HEK293 (cell line): ENCODE measurements at regions not wholly inside any gene's neighbourhood (a gene's known extent, or its start where the extent isn't known, plus 50 kb on each side); places are given as distances from the start of the nearest gene placed in this dataset.

ENCODE experiments used
- CTCF ChIA-PET: fragments of 350-600 bp; formaldehyde crosslinking; extraction: SDS; loops from one replicate; lab custom pipeline; 2021; ENCODE audit warnings: antibody characterized with exemption; lab: Yijun Ruan, JAX
- POLR2A ChIA-PET: fragments of 300-600 bp; formaldehyde crosslinking; extraction: SDS; loops from one replicate; lab custom pipeline; 2020; ENCODE audit warnings: antibody characterized with exemption, inconsistent platforms; lab: Yijun Ruan, JAX
- H3K27ac ChIP-seq: fragments of 200-500 bp; sonication (Bioruptor generic); 2 replicates; pipeline ENCODE4 v1.5.1; 2014; ENCODE audit warnings: low read depth, low read length, control low read depth, inconsistent platforms; ENCODE audit errors: extremely low read depth
- H3K36me3 ChIP-seq, 2 experiments: fragments of 200-500 bp in 1 of 2; sonication (Bioruptor generic) in 1 of 2; 1 replicate in 1 of 2; 2 replicates in 1 of 2; pipeline ENCODE4 v1.5.1; 2014 to 2017; ENCODE audit warnings: inconsistent platforms in 2 of 2, low read length in 2 of 2; ENCODE audit not compliant: control insufficient read depth in 2 of 2, insufficient read depth in 1 of 2
- H3K4me1 ChIP-seq: fragments of 200-500 bp; sonication (Bioruptor generic); 2 replicates; pipeline ENCODE4 v1.5.1; 2014; ENCODE audit warnings: mild to moderate bottlenecking, low read length, inconsistent platforms; ENCODE audit not compliant: control insufficient read depth, insufficient read depth
- H3K4me3 ChIP-seq: 2 replicates; pipeline ENCODE4 v1.5.1; 2011; ENCODE audit warnings: low read depth, mild to moderate bottlenecking, control low read depth, low read length, moderate library complexity
- H3K9me3 ChIP-seq: fragments of 200-500 bp; sonication (Bioruptor generic); 2 replicates; pipeline ENCODE4 v1.5.1; 2014; ENCODE audit warnings: low read depth, low read length, inconsistent platforms; ENCODE audit not compliant: control insufficient read depth, insufficient read depth
- FEZF1 ChIP-seq: fragments of 450-650 bp; formaldehyde crosslinking; IDR thresholded peaks from 2 replicates; pipeline ENCODE4 v1.5.1; 2016; ENCODE audit warnings: missing biosample characterization, missing genetic modification characterization
- HOXA7 ChIP-seq: sonication (generic); formaldehyde crosslinking; IDR thresholded peaks from 2 replicates; pipeline ENCODE4 v1.8.1; 2022; ENCODE audit warnings: missing genetic modification reagents, borderline replicate concordance
- RBAK ChIP-seq: fragments of 450-650 bp; formaldehyde crosslinking; IDR thresholded peaks from 2 replicates; pipeline ENCODE4 v1.5.1; 2016; ENCODE audit warnings: missing biosample characterization, missing genetic modification characterization
- YY1 ChIP-seq: fragments of 450-650 bp; formaldehyde crosslinking; IDR thresholded peaks from 2 replicates; pipeline ENCODE4 v1.5.1; 2018; ENCODE audit warnings: missing biosample characterization, missing genetic modification characterization
- ZBTB20 ChIP-seq: fragments of 450-650 bp; formaldehyde crosslinking; IDR thresholded peaks from 2 replicates; pipeline ENCODE4 v1.5.1; 2016; ENCODE audit warnings: missing biosample characterization, missing genetic modification characterization
- ZFP41 ChIP-seq: fragments of 450-650 bp; formaldehyde crosslinking; IDR thresholded peaks from 2 replicates; pipeline ENCODE4 v1.5.1; 2016; ENCODE audit warnings: missing biosample characterization, missing genetic modification characterization, borderline replicate concordance
- ZNF112 ChIP-seq: fragments of 450-650 bp; formaldehyde crosslinking; IDR thresholded peaks from 2 replicates; pipeline ENCODE4 v1.5.0; 2017; ENCODE audit warnings: missing biosample characterization, missing genetic modification characterization
- ZNF174 ChIP-seq: fragments of 450-650 bp; formaldehyde crosslinking; IDR thresholded peaks from 2 replicates; pipeline ENCODE4 v1.5.0; 2017; ENCODE audit warnings: missing biosample characterization, mild to moderate bottlenecking, missing genetic modification characterization
- ZNF18 ChIP-seq: fragments of 450-650 bp; formaldehyde crosslinking; IDR thresholded peaks from 2 replicates; pipeline ENCODE4 v1.5.1; 2016; ENCODE audit warnings: missing biosample characterization, missing genetic modification characterization
- ZNF24 ChIP-seq: fragments of 450-650 bp; formaldehyde crosslinking; IDR thresholded peaks from 2 replicates; pipeline ENCODE4 v1.5.1; 2016; ENCODE audit warnings: missing biosample characterization, missing genetic modification characterization
- ZNF274 ChIP-seq, 2 experiments: fragments of 200-500 bp in 1 of 2; fragments of 450-650 bp in 1 of 2; sonication (Bioruptor generic) in 1 of 2; formaldehyde crosslinking in 1 of 2; IDR thresholded peaks; 2 replicates each; pipeline versions ENCODE4 v1.5.1 to v1.6.1; 2014 to 2016; ENCODE audit warnings: borderline replicate concordance in 1 of 2, inconsistent platforms in 1 of 2, low read length in 1 of 2, missing biosample characterization in 1 of 2, missing genetic modification characterization in 1 of 2
- ZNF335 ChIP-seq: fragments of 450-650 bp; formaldehyde crosslinking; conservative IDR thresholded peaks from 2 replicates; pipeline ENCODE4 v1.5.1; 2016; ENCODE audit warnings: missing biosample characterization, missing genetic modification characterization
- ZNF488 ChIP-seq: fragments of 450-650 bp; formaldehyde crosslinking; IDR thresholded peaks from 2 replicates; pipeline ENCODE4 v1.5.1; 2016; ENCODE audit warnings: missing biosample characterization, missing genetic modification characterization
- ZNF510 ChIP-seq: fragments of 450-650 bp; formaldehyde crosslinking; IDR thresholded peaks from 2 replicates; pipeline ENCODE4 v1.5.1; 2018; ENCODE audit warnings: mild to moderate bottlenecking, missing genetic modification characterization, missing biosample characterization; ENCODE audit not compliant: insufficient replicate concordance
- ZNF518A ChIP-seq: fragments of 450-650 bp; formaldehyde crosslinking; conservative IDR thresholded peaks from 2 replicates; pipeline ENCODE4 v1.5.1; 2016; ENCODE audit warnings: low read depth, missing biosample characterization, missing genetic modification characterization
- ZNF529 ChIP-seq: fragments of 450-650 bp; formaldehyde crosslinking; IDR thresholded peaks from 2 replicates; pipeline ENCODE4 v1.5.1; 2017; ENCODE audit warnings: missing genetic modification characterization, missing biosample characterization; ENCODE audit not compliant: insufficient replicate concordance
- ZNF624 ChIP-seq: fragments of 450-650 bp; formaldehyde crosslinking; IDR thresholded peaks from 2 replicates; pipeline ENCODE4 v1.5.1; 2017; ENCODE audit warnings: missing biosample characterization, missing genetic modification characterization
- TF ChIP-seq, protein P1 (sequence below): fragments of 450-650 bp; formaldehyde crosslinking; IDR thresholded peaks from 2 replicates; pipeline ENCODE4 v1.5.1; 2016; ENCODE audit warnings: missing biosample characterization, missing genetic modification characterization
- TF ChIP-seq, protein P2 (sequence below): fragments of 450-650 bp; formaldehyde crosslinking; IDR thresholded peaks from 2 replicates; pipeline ENCODE4 v1.5.1; 2017; ENCODE audit warnings: missing biosample characterization, mild to moderate bottlenecking, missing genetic modification characterization, moderate library complexity
- TF ChIP-seq, protein P3 (sequence below): fragments of 450-650 bp; formaldehyde crosslinking; IDR thresholded peaks from 2 replicates; pipeline ENCODE4 v1.5.1; 2016; ENCODE audit warnings: missing biosample characterization, missing genetic modification characterization, borderline replicate concordance

- CTCF ChIA-PET: interaction anchor here (0.6 to 1.5 kb wide), 2 partner anchors 10 to 31 kb away, joined by 3 to 4 read pairs; no protein-coding TSS in a partner anchor
- H3K4me3 ChIP-seq: no peak overlapping the region
Observed at GRCh38 chr18:40570615-40571014, 1384.4 kb upstream of the PIK3C3 start.

GRCh38 chr18:40569605-40570004, 1385.4 kb upstream of the PIK3C3 start:
- POLR2A ChIA-PET: no interaction called here
- Histone ChIP-seq H3K4me3 (no peak overlapping the region), H3K9me3 (no peaks in the 10 kb centered on the region), H3K36me3 (no peaks in the 10 kb centered on the region), H3K4me1 (no peaks in the 10 kb centered on the region), H3K27ac (no peak overlapping the region)
- CTCF ChIA-PET: no interaction called here
- TF ChIP-seq ZNF274 (IDR thresholded peaks at IDR 0.05; ENCODE audit: low read length) (no peak), ZNF274 (tag by site-specific recombination; IDR thresholded peaks at IDR 0.05; ENCODE audit: borderline replicate concordance) (no peak), ZNF488 (tag by site-specific recombination) (no peak), ZNF518A (tag by site-specific recombination) (no peak), FEZF1 (tag by site-specific recombination) (no peak), ZFP41 (tag by site-specific recombination) (no peak), HOXA7 (no peak), ZBTB20 (tag by site-specific recombination) (no peak), YY1 (tag by site-specific recombination) (no peak), ZNF112 (no peak), ZNF174 (tag by site-specific recombination) (no peak), RBAK (tag by site-specific recombination) (no peak), ZNF529 (tag by site-specific recombination) (no peak)
- TF ChIP-seq, protein P1, sequence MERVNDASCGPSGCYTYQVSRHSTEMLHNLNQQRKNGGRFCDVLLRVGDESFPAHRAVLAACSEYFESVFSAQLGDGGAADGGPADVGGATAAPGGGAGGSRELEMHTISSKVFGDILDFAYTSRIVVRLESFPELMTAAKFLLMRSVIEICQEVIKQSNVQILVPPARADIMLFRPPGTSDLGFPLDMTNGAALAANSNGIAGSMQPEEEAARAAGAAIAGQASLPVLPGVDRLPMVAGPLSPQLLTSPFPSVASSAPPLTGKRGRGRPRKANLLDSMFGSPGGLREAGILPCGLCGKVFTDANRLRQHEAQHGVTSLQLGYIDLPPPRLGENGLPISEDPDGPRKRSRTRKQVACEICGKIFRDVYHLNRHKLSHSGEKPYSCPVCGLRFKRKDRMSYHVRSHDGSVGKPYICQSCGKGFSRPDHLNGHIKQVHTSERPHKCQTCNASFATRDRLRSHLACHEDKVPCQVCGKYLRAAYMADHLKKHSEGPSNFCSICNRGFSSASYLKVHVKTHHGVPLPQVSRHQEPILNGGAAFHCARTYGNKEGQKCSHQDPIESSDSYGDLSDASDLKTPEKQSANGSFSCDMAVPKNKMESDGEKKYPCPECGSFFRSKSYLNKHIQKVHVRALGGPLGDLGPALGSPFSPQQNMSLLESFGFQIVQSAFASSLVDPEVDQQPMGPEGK (tag by site-specific recombination): no peak
- TF ChIP-seq, protein P2, sequence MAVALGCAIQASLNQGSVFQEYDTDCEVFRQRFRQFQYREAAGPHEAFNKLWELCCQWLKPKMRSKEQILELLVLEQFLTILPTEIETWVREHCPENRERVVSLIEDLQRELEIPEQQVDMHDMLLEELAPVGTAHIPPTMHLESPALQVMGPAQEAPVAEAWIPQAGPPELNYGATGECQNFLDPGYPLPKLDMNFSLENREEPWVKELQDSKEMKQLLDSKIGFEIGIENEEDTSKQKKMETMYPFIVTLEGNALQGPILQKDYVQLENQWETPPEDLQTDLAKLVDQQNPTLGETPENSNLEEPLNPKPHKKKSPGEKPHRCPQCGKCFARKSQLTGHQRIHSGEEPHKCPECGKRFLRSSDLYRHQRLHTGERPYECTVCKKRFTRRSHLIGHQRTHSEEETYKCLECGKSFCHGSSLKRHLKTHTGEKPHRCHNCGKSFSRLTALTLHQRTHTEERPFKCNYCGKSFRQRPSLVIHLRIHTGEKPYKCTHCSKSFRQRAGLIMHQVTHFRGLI (tag by site-specific recombination): no peak

More at GRCh38 chr18:40570615-40571014, 1384.4 kb upstream of the PIK3C3 start:
- Histone ChIP-seq H3K4me1 (no peaks in the 10 kb centered on the region), H3K9me3 (no peaks in the 10 kb centered on the region), H3K36me3 (no peaks in the 10 kb centered on the region), H3K27ac (no peak overlapping the region)
- POLR2A ChIA-PET: interaction anchor here (0.7 kb wide), 1 partner anchor 962 kb away, joined by 3 read pairs; no protein-coding TSS in a partner anchor
- TF ChIP-seq ZNF24 (tag by site-specific recombination): no peak
- TF ChIP-seq ZNF18 (tag by site-specific recombination): no peak
- no peak for TF ChIP-seq ZNF335 (tag by site-specific recombination)
- no peak for TF ChIP-seq ZNF510 (tag by site-specific recombination)
- TF ChIP-seq, protein P3, sequence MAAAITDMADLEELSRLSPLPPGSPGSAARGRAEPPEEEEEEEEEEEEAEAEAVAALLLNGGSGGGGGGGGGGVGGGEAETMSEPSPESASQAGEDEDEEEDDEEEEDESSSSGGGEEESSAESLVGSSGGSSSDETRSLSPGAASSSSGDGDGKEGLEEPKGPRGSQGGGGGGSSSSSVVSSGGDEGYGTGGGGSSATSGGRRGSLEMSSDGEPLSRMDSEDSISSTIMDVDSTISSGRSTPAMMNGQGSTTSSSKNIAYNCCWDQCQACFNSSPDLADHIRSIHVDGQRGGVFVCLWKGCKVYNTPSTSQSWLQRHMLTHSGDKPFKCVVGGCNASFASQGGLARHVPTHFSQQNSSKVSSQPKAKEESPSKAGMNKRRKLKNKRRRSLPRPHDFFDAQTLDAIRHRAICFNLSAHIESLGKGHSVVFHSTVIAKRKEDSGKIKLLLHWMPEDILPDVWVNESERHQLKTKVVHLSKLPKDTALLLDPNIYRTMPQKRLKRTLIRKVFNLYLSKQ (tag by site-specific recombination): no peak
- no peak for TF ChIP-seq ZNF624 (tag by site-specific recombination)
